ENCODE measurements at regions not wholly inside any gene's neighbourhood (a gene's known extent, or its start where the extent isn't known, plus 50 kb on each side); places are given as distances from the start of the nearest gene placed in this dataset.

- DNase-seq (ENCODE audit: low read depth) = no peak
- H3K4me3 ChIP-seq (ENCODE audit: low read depth, low read length) = no peak overlapping the region
- no peak for TF ChIP-seq CTCF (conservative IDR thresholded peaks at IDR 0.05; ENCODE audit: low read depth, low read length)
These were observed 194.3 kb downstream of the SNAPC1 start for GRCh38 chr14:61956517-61956916.

GRCh38 chr14:61959348-61959747 is 197.1 kb downstream of the SNAPC1 start:
- TF ChIP-seq CTCF (conservative IDR thresholded peaks at IDR 0.05; ENCODE audit: low read depth, low read length) = no peak
- DNase-seq (ENCODE audit: low read depth) = no peak
- no peak overlapping the region for H3K4me3 ChIP-seq (ENCODE audit: low read depth, low read length)

- H3K4me3 ChIP-seq (ENCODE audit: low read depth, low read length) = no peak overlapping the region
- TF ChIP-seq CTCF (conservative IDR thresholded peaks at IDR 0.05; ENCODE audit: low read depth, low read length) = no peak
- DNase-seq (ENCODE audit: low read depth) = no peak
These were observed 199.1 kb downstream of the SNAPC1 start for GRCh38 chr14:61961369-61961768.

- peak; percentile 33 for DNase-seq (ENCODE audit: low read depth)
- no peak overlapping the region for H3K4me3 ChIP-seq (ENCODE audit: low read depth, low read length)
- no peak for TF ChIP-seq CTCF (conservative IDR thresholded peaks at IDR 0.05; ENCODE audit: low read depth, low read length)
These were observed 201.7 kb downstream of the SNAPC1 start for GRCh38 chr14:61963926-61964325.

GRCh38 chr14:61965030-61965745 is 203.0 kb downstream of the SNAPC1 start:
- peak; percentile 89 for DNase-seq (ENCODE audit: low read depth)
- no peak for TF ChIP-seq CTCF (conservative IDR thresholded peaks at IDR 0.05; ENCODE audit: low read depth, low read length)
- no peak overlapping the region for H3K4me3 ChIP-seq (ENCODE audit: low read depth, low read length)

- no peak for TF ChIP-seq CTCF (conservative IDR thresholded peaks at IDR 0.05; ENCODE audit: low read depth, low read length)
- no peak overlapping the region for H3K4me3 ChIP-seq (ENCODE audit: low read depth, low read length)
- no peak for DNase-seq (ENCODE audit: low read depth)
These were observed 206.0 kb downstream of the SNAPC1 start for GRCh38 chr14:61968207-61968606.

- TF ChIP-seq CTCF (conservative IDR thresholded peaks at IDR 0.05; ENCODE audit: low read depth, low read length) = no peak
- no peak for DNase-seq (ENCODE audit: low read depth)
- no peak overlapping the region for H3K4me3 ChIP-seq (ENCODE audit: low read depth, low read length)
These were observed 210.5 kb downstream of the SNAPC1 start for GRCh38 chr14:61972711-61973110.

Measured in choroid plexus epithelial cell (primary cell).